ENCODE measurements at regions not wholly inside any gene's neighbourhood (a gene's known extent, or its start where the extent isn't known, plus 50 kb on each side); places are given as distances from the start of the nearest gene placed in this dataset.
A peak's percentile ranks its signal among the peaks of the same experiment; 100 is the strongest.

DNA sequence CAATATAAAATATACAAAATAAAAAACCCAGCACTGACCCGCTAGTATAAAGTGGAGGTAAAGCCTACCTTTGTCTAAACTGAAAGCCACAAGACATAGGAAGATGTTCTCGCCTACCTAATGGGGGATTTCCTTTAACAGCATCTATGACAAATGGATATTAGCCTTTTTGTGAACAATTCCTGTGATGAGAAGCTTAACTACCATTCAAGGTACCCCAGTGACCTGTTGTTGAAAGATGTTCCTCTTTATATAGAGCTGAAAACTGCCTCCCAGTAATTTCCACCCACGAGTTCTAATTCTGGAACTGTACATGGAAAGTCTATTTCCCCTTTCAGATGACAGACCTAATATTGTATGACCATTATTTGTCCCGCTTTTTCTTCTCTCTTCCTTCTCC is 109.8 kb upstream of the RASGRP1 start:
- no peak for DNase-seq

DNA sequence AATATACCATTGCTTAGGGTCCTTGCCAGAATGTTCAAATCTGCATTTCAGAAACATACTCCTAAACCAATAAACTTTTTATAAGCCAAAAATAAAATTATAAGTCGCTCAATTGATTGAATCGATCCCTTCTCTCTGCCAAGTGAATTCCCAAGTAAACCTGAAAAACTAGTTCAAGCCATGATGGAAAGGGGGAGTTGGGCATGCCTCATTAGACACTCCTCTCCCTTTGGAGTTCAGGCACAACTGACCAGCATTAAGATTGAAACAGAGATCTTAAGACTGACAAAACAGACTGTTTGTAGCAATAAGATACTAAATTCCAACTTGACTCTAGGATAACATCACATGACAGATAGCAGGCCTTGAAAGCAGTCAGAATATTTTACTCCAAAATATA is 113.7 kb upstream of the RASGRP1 start:
- DNase-seq, result no peak

DNA sequence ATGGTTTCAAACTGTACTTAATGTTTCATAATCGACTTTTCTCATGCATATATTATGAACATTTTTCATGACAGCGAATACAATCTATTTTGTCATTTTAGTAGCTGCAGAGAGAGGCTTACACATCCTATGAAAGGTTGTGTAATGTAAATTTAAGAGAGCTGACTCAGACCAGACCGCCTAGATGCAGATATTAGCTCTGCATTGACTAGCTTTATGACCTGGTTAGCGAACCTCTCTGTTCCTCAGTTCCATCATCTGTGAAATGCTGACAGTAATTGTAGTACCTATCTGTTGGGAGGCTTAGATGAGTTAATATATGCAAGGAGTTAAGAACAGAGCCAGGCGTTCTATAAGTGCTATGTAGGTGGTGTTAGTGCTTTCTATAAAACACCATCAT is 116.2 kb upstream of the RASGRP1 start:
- no peak for DNase-seq

DNA sequence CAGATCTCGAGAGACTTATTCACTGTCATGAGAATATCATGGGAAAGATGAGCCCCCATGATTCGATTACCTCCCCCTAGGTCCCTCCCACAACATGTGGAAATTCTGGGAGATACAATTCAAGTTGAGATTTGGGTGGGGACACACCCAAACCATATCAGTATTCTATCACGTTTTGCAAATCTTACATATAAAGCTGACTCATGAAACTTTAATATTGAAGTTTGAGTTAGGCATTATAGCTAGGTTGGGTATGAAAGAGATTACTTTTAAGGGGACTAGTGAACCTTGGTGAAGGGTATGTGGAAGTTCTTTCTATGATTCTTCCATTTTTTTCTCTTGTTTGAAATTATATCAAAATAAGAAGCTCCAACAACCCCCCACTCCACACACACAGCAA is 117.7 kb upstream of the RASGRP1 start:
- no peak for DNase-seq

DNA sequence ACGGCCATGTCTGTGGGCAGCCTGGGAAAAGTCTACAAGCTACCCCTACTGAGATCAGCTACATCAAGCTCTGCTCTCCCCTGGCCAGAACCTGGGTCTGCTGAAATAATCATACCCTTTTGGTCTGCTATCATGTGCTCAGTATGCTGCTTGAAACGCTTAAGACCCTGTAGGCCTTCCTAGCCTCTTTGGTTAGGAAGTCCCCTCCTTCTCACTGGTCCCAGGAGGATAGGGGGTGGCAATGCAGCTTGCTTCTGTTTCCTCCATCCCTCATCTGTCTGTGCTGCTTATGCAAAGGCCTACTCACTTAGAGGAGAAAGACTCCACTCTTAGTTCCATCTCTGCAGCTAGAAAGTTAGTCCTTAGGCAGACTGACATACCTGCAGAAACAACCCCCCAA is 118.2 kb upstream of the RASGRP1 start:
- DNase-seq, result no peak

DNA sequence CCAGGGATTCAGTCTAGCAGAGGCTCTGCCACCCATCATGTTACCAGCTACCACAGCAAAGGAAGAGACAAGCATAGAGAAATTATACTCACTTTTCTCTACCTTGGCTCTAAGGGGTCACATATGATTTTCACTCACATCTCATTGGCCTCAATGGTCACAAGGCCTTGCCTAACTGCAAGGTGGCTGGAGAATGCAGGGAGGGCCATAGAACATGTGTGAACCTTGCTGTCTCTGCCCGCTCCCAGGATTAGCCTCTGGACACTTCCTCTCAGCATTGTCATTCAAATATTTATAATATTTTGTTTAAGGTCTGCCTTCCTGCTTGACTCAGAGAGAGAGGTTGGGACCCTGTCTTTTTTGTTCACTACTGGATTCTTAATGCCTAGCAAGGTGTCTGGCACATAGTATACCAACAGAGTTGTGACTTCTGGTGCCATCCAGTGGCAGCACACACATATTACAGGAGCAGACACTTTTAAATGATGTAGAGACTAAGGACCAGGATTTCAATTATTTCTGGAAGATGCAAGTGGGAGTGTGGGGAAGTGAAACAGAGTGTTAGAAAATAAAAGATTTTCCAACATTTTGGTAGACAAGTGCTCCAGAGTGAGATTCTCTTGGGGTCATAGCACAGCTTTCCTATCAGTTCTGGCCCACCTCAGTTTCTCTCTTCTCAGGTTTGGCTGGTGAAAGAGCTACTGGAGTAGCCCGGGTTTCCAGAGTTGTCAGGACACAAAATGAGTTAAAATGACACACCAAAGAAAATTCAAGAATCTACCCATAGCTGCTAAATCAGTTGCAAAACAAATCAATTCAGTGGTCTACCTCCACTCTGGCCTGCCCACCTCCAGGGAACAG is 119.0 kb upstream of the RASGRP1 start:
- DNase-seq, result peak in 1 of 2 experiments; percentile 26

DNA sequence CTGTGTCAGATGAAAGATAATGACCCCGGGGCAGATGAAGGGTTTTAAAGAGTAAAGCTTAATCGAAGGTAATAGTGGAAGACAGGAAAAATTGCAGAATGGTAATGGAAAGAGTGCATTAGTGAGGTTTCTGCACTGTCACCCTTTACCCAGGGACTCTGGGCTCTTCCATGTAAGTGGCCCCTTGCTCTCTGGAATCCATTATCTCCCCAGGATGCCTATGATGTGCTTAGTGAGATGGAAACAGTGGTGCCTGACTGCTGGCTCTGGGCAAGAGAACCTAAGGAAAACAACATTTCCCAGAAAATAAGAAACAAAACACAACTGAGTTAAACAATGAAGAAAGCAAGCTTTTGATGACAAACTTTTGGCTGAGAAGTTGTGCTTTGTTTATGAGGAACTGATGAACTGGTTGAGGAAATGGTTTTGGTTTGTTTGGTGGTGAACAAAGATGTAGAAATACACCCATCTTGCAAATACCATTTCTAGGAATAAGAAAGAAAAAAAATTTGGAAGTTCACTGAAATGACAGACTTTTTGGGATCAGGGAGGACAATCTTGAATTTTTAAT is 119.9 kb upstream of the RASGRP1 start:
- DNase-seq, result no peak

DNA sequence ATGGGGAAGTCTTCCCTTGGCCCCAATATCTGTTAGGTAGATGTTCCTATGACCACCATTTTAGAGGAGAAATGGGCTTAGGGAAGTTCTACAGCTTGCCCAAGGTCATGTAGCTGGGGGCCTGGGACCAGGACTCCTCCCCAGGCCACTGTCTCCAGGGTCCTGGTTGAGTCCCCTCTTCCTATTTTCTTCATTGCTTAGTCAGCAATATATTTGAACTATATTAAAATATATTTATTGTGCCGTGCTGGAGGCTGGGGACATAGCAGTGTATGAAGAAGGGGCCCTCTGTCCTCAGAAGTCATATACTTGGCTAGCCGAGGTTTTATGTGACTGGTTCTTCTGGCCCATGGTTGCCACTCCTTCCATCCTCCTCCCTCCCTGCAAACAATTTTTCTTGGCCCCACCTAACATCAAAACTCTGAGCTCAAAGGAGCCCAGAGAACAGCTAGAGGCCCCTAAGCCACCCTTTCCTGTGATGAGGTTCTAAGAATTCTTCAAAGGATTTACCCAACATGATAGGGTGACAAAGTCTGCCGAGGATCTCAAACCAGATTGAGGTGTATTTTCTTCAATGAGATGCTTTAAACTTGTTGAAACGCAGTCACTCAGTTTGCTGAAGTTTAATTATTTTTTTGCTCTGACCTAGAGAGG is 121.2 kb upstream of the RASGRP1 start:
- DNase-seq, result no peak

DNA sequence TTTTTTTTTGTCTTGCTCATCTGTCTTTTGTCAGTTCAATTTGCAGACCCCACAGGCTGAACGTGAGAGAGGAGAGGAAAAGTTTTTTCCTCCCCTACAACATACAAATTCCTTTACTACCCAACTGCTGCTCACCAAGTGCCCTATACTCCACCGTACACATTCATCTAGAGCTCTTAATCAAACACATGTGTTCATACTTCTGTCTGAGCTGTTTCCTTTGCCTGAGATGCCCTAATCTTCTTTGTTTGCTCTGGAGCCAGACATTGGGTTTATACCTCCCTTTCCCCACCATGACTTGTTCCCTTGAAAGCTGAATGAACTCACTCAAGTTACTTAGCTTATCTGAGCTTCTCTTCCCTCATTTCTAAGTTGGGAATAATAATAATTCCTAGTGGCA is 122.7 kb upstream of the RASGRP1 start:
- DNase-seq, result no peak

DNA sequence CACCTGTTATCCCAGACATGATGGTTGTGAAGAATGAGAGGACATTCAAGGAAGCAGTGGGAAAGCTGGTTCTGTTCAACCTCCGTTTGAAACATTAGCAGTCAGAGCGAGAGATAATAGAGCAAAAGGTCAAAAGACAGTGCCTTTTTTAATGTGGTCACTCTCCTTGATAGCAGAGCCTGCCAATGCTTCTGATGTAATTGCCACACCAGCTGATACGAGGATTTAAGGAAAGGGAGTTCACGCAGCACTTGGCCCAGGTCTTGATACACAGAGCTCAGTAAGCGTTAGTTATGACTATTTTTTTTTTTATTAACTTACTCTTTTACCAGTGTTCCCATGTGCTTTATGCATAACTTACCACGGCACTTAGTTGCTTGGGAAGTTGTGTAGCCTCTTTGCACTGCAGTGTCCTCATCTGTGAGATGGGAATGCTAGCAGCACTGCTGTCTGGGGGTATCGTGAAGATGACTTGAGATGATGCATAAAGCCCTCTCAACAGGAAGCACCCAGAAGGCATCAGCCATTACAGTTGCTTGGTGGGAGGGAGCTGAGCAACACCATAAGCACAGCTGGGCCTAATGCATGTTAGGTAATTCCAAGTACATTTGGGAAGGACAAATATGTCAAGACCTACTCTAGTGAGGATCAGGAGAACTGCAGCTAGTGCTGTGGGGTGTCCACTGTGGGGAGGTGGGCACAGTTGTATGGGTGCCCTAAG is 123.3 kb upstream of the RASGRP1 start:
- DNase-seq, result no peak

DNA sequence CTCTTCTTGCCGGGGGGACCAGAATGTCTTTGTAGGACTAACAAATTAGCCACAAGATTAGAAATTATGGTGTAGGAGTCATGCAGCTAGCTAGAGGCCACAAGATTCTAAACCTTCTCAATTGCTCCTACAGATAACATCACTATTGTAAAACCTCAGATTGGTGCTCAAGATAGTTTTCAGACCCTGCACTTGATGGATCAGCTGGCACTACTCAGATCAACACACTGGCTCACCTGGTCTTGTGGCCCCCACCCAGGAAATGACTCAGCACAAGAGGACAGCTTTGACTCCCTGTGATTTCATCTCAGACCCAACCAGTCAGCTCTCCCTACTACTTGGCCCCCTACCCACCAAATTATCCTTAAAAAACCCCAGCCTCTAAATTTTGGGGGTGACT is 124.1 kb upstream of the RASGRP1 start:
- DNase-seq, result no peak

DNA sequence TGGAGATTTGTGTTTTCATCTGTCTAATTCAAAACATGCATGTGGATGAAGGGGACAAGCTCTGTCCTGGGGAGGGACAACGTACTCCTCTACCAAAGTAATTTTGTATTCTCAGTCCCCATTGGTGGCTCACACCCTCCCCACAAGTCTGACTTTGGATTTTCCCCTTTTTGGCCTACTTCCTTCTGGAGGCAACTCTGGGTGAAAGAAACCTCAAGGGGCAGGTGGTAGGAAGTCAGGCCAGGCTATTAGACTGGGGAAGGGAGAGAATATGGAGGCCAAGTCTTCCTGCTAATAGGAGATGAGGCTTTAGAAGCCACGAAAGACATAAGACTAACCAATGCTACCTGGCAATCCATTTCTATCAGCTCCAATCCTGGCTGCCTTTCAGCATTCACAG is 124.9 kb upstream of the RASGRP1 start:
- no peak for DNase-seq

DNA sequence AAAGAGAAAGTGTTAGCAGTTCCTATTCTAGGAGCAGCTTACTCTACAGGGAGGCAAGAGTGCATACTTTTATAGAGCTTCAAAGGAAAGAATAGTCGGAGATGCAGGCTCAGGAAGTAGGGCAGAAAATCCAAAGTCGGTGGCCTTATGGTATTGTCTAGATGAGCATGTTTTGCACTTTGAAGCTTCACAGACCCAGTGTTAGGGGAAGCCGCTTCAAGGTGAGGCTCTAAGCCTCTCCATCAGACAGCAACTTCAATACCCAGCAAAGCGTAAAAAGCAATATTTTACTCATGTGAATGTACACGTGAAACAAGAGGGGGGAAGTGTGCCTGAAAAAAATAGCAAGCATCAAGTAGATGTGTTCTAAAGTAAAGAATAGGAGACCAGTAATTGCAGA is 125.6 kb upstream of the RASGRP1 start:
- no peak for DNase-seq

DNA sequence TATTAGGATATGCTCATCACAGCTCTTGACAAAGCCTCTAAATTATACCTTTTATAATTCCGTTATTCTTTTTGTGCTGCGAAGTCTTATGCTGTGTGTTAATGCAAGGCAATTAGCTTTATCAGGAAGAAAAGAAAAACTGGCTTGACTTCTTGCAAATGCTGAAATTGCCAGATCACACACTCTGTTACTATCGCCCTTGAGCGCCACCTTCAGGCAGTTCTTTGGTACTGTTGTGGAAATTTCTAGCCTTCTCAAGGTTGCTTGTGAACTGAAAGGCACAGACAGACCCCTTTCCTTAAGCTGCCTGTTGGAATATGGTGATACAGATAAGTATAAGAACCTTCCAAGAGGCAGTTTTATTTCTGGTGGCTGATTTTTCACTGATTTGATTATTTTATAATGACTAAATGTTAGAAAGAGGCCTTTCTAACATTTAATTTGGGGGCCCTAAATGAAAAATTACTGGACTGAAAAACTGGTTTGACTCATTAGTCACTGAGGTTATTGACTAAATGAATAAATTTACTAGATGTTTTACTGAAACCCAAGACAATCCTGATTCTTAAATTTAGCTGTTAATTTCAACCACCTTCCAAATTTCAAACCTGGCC is 126.2 kb upstream of the RASGRP1 start:
- DNase-seq, result peak in 1 of 2 experiments; percentile 26

DNA sequence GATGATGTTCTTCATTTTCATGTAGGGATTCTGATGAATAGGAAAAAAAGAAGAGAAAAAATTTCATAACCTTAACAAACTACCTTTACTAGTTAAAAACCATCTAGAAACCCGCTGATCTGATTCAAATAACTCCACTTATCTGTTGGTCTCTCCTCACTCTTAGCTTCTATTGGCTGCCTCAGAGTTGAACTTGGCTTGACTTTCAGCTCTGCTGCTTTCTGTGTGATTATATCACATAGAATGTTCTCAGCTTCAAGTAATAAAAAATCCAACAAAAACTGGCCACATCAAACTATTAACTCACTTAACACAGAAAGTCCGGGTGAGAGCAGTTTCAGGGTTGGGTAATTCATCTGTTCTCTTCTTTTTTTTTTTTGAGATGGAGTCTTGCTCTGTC is 126.8 kb upstream of the RASGRP1 start:
- no peak for DNase-seq

DNA sequence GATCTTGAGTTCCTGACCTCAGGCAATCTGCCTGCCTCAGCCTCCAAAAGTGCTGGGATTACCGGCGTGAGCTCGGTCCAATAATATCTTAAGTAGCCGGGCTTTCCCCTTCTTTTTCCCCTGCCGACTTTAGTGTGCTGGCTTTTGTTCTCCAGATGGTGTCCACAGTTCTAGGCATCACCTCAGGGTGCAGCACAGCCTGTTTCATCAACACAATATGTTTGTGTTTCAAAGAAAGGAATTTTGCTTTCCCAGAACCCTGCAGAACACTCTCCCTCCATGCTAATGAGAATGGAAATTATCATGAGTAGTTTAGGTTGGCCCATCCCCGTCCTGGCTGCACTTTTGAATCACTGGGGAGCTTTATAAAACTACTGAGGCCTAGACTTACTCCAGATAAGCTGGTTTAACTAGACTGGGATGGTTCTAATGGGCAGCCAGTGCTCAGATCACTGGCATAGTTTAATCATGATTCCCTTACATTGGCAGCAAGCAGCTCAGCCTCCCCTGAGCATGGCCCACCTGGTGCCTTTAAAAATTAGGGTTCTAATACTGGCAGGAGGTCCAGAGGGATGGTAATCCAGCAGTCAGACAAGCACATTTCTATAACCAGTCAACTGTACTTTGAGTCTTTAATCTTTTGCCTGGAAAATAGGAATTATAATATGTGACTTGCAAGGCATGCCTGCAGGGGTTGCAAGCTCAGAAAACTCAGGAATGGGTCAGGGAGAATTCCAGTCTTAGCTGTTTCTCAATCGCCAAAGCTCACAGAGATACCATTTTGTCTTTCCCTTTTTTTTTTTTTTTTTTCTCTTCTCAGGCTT is 127.6 kb upstream of the RASGRP1 start:
- no peak for DNase-seq

DNA sequence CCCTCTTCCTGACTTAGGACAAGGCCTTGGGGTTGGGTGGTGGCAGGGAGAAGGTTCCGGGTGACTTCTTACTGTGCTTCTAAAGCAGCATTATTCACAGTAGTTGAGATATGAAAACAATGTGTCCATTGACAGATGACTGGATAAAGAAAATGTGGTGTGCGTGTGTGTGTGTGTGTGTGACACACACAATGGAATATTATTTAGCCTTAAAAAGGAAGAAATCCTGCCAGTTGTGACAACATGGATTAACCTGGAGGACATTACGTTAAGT is 128.1 kb upstream of the RASGRP1 start:
- DNase-seq, result no peak

DNA sequence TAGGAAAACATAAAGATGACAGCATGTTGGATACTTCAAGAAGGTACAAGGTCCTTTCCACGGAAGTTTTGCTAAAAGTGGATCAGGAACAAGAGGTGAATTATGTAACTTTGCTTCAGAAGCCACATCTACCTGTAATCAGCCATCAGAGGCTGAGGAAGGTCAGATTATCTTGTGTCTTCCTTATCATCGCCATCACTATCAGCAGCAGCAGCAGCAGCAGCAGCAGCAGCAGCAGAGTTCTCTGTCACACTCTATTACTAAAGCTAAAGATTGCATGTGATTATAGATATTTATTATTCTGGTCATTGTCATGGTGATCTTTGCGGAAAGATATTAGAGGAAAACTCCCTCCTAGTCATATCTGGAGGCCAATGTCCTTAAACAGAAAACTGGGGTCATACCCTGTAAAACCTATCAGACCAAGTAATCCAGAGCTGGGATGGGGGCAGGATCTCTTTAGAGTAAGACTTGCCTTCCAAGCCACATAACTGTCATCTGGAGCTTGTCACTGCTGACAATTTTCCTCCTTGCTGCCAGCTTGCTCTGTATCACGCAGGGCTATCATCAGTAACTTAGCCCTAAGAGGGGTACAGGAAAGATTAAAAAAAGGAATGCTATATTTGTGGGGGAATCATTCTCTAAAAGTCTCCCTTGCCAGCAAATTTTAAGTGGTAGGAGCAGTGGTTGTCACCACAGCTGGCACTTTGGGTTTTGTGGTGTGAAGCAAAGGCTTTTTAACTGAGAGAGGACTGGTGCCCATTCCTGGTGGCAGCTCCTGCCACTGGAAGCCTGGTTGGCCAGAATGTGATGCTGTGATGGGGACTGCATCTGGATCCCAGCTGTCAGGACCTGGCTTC is 130.9 kb upstream of the RASGRP1 start:
- no peak for DNase-seq

DNA sequence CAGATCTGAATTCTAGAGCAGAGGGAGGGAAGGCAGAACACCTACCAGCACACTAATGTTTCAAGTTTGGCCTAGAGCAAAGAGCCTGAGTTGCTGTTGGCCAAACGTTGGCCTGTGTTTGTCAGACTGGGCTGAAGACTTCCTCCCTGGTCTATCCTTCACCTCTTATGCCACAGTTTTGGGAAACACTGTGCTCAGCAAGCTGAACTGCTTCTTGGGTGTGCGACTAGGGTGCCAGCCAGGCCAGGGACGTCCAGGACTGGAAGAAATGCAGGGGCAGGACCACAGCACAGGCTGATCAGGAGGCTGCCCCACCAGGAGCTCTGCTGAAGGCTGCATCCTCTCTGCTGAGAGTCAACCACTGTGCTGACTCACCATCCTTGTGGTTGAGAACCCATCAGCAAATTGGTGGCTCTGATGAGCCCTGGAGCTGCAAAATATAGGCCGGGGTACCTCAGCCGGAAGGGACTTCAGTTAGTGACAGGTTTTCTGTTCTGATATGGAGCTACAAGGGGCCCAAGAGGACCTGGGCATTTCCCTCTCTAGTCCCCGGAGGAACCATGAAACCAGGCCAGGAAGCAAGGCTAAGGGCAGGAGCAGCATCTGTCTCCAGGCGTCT is 131.6 kb upstream of the RASGRP1 start:
- DNase-seq, result no peak

DNA sequence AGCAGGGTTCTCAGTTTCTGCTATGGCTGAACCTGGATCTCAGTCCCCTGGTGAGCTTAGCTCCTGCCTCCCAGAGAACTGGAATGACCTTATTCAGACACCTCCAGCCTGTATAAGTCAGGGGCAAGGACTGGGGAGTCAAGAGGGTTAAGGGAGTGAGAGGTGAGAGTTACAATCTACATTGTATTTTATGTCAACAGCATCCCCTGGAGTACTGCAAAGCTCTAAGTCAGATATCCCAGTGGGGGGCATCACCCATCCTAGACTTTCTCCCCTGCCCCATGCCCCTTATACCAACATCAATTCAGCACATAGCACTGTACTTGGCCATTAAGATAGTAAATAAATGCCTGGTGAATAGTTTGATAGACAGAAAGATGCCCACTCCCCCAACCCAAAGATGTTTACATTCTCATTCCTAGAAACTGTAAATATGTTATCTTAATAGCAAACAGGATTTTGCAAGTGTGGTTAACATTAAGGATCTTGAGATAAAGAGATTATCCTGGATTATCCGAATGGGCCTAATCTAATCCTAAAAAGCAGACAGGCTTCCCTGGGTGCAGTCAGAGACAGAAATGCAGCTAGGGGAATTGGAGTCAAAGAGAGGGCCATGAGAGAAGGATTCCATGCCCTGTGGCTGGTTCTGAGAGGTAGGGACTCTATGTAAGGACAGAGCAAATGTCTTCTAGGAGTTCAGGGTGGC is 132.3 kb upstream of the RASGRP1 start:
- no peak for DNase-seq
